Neural cell (in vitro differentiated cells): ENCODE measurements at regions not wholly inside any gene's neighbourhood (a gene's known extent, or its start where the extent isn't known, plus 50 kb on each side); places are given as distances from the start of the nearest gene placed in this dataset.
A peak's percentile ranks its signal among the peaks of the same experiment; 100 is the strongest.

Experiments
- CTCF ChIP-seq: fragments of 450-650 bp; IDR thresholded peaks from 2 replicates; pipeline ENCODE4 v1.5.1; 2014; ENCODE audit warnings: antibody characterized with exemption, mild to moderate bottlenecking, moderate library complexity; ENCODE audit not compliant: poor library complexity, severe bottlenecking
- EP300 ChIP-seq: fragments of 450-650 bp; conservative IDR thresholded peaks from 2 replicates; pipeline ENCODE4 v1.6.1; 2014; ENCODE audit warnings: antibody characterized with exemption, mild to moderate bottlenecking, moderate library complexity; ENCODE audit not compliant: poor library complexity, severe bottlenecking
- EZH2 ChIP-seq: fragments of 200-600, 300-800 bp; shearing (Covaris generic), sonication (generic); IDR thresholded peaks from 2 replicates; pipeline ENCODE4 v1.6.1; 2014; ENCODE audit warnings: antibody characterized with exemption, low read length, borderline replicate concordance, mild to moderate bottlenecking; ENCODE audit not compliant: insufficient read depth, poor library complexity, severe bottlenecking
- MXI1 ChIP-seq: fragments of 450-650 bp; conservative IDR thresholded peaks from 2 replicates; pipeline ENCODE4 v1.6.1; 2014; ENCODE audit warnings: antibody characterized with exemption, mild to moderate bottlenecking; ENCODE audit not compliant: poor library complexity, severe bottlenecking
- POLR2AphosphoS5 ChIP-seq: IDR thresholded peaks from 2 replicates; pipeline ENCODE4 v1.6.1; 2012
- RAD21 ChIP-seq: fragments of 450-650 bp; conservative IDR thresholded peaks from 2 replicates; pipeline ENCODE4 v1.6.1; 2014; ENCODE audit warnings: antibody characterized with exemption, mild to moderate bottlenecking, moderate library complexity
- REST ChIP-seq: IDR thresholded peaks from 2 replicates; pipeline ENCODE4 v1.6.1; 2012; ENCODE audit warnings: borderline replicate concordance
- SMC3 ChIP-seq: fragments of 450-650 bp; conservative IDR thresholded peaks from 2 replicates; pipeline ENCODE4 v1.6.1; 2014; ENCODE audit warnings: antibody characterized with exemption, mild to moderate bottlenecking, moderate library complexity; ENCODE audit not compliant: poor library complexity
- TAF1 ChIP-seq: IDR thresholded peaks from 2 replicates; pipeline ENCODE4 v1.6.1; 2012; ENCODE audit warnings: low read depth

GRCh38 chr21:32826329-32827167, 55.0 kb upstream of the PAXBP1 start:
- TF ChIP-seq CTCF = peak; percentile 58
- TF ChIP-seq EZH2 = no peak
- no peak for TF ChIP-seq POLR2AphosphoS5
- no peak for TF ChIP-seq REST
- TF ChIP-seq RAD21 = peak; percentile 50
- no peak for TF ChIP-seq MXI1
- TF ChIP-seq EP300 = no peak
- TF ChIP-seq TAF1 = no peak
- peak; percentile 37 for TF ChIP-seq SMC3
